NCI-H2171 (cell line): ENCODE measurements at regions not wholly inside any gene's neighbourhood (a gene's known extent, or its start where the extent isn't known, plus 50 kb on each side); places are given as distances from the start of the nearest gene placed in this dataset.

Experiments used
- DNase-seq: peaks from one replicate; lab custom pipeline; 2025; lab: John Stamatoyannopoulos, UW

GRCh38 chr5:68161156-68161555 is 54.4 kb upstream of the PIK3R1 start:
- DNase-seq: no peak

- DNase-seq: no peak
These were observed 56.2 kb upstream of the PIK3R1 start for GRCh38 chr5:68159224-68159951.

GRCh38 chr5:68155940-68156339 is 59.6 kb upstream of the PIK3R1 start:
- DNase-seq: no peak

GRCh38 chr5:68154119-68154857 is 61.3 kb upstream of the PIK3R1 start:
- DNase-seq: no peak

GRCh38 chr5:68151812-68152211 is 63.7 kb upstream of the PIK3R1 start:
- no peak for DNase-seq

GRCh38 chr5:68149189-68149588 is 66.4 kb upstream of the PIK3R1 start:
- no peak for DNase-seq

GRCh38 chr5:68148096-68148495 is 67.5 kb upstream of the PIK3R1 start:
- DNase-seq: no peak

GRCh38 chr5:68147659-68148058 is 67.9 kb upstream of the PIK3R1 start:
- DNase-seq: no peak

- no peak for DNase-seq
These were observed 74.1 kb upstream of the PIK3R1 start for GRCh38 chr5:68141494-68141893.

GRCh38 chr5:68140763-68141162 is 74.8 kb upstream of the PIK3R1 start:
- no peak for DNase-seq

- no peak for DNase-seq
These were observed 75.7 kb upstream of the PIK3R1 start for GRCh38 chr5:68139611-68140441.

GRCh38 chr5:68137511-68138140 is 77.9 kb upstream of the PIK3R1 start:
- DNase-seq: no peak

- DNase-seq: no peak
These were observed 80.8 kb upstream of the PIK3R1 start for GRCh38 chr5:68134669-68135313.

- DNase-seq: no peak
These were observed 81.4 kb upstream of the PIK3R1 start for GRCh38 chr5:68134033-68134668.

- no peak for DNase-seq
These were observed 85.3 kb upstream of the PIK3R1 start for GRCh38 chr5:68130253-68130652.

GRCh38 chr5:68129364-68129763 is 86.2 kb upstream of the PIK3R1 start:
- DNase-seq: no peak

- no peak for DNase-seq
These were observed 88.7 kb upstream of the PIK3R1 start for GRCh38 chr5:68126886-68127285.

- no peak for DNase-seq
These were observed 92.9 kb upstream of the PIK3R1 start for GRCh38 chr5:68122439-68123328.

GRCh38 chr5:68116868-68117411 is 98.6 kb upstream of the PIK3R1 start:
- DNase-seq: no peak

GRCh38 chr5:68116408-68116807 is 99.1 kb upstream of the PIK3R1 start:
- no peak for DNase-seq
